ENCODE measurements at regions not wholly inside any gene's neighbourhood (a gene's known extent, or its start where the extent isn't known, plus 50 kb on each side); places are given as distances from the start of the nearest gene placed in this dataset.
"Not testable (repeated sequence)": the region's sequence is repeated elsewhere in the genome, so short reads cannot be mapped to it uniquely, and the experiment has no call there.

GRCh38 chrX:118246961-118247360 is 98.9 kb upstream of the WDR44 start:
- TF ChIP-seq POLR2A, CTCF (IDR thresholded peaks at IDR 0.05): not testable (repeated sequence)
